ENCODE measurements at regions not wholly inside any gene's neighbourhood (a gene's known extent, or its start where the extent isn't known, plus 50 kb on each side); places are given as distances from the start of the nearest gene placed in this dataset.

DNA sequence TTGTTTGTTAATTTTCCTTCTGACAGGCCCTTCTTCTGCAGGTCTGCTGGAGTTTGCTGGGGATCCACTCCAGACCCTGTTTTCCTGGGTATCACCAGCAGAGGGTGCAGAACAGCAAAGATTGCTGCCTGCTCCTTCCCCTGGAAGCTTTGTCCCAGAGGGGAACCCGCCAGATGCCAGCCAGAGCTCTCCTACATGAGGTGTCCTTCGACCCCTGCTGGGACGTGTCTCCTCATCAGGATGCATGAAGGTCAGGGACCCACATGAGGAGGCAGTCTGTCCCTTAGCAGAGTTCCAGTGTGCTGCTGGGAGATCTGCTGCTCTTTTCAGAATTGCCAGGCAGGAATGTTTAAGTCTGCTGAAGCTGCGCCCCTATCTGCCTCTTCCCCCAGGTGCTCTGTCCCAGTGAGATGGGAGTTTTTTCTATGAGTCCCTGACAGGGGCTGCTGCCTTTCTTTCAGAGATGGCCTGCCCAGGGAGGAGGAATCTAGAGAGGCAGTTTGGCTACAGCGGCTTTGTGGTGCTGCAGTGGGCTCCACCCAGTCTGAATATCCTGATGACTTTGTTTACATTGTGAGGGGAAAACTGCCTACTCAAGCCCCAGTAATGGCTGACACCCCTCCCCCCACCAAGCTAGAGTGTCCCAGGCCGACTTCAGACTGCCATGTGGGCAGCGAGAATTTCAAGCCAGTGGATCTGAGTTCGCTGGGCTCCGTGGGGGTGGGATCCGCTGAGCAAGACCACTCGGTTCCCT lies 772.0 kb upstream of the FAM174A start:
- TF ChIP-seq, protein P1, sequence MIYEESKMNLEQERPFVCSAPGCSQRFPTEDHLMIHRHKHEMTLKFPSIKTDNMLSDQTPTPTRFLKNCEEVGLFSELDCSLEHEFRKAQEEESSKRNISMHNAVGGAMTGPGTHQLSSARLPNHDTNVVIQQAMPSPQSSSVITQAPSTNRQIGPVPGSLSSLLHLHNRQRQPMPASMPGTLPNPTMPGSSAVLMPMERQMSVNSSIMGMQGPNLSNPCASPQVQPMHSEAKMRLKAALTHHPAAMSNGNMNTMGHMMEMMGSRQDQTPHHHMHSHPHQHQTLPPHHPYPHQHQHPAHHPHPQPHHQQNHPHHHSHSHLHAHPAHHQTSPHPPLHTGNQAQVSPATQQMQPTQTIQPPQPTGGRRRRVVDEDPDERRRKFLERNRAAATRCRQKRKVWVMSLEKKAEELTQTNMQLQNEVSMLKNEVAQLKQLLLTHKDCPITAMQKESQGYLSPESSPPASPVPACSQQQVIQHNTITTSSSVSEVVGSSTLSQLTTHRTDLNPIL (CRISPR knock-in tag; IDR thresholded peaks at IDR 0.05; ENCODE audit: low read depth), result no peak
- TF ChIP-seq, protein P2, sequence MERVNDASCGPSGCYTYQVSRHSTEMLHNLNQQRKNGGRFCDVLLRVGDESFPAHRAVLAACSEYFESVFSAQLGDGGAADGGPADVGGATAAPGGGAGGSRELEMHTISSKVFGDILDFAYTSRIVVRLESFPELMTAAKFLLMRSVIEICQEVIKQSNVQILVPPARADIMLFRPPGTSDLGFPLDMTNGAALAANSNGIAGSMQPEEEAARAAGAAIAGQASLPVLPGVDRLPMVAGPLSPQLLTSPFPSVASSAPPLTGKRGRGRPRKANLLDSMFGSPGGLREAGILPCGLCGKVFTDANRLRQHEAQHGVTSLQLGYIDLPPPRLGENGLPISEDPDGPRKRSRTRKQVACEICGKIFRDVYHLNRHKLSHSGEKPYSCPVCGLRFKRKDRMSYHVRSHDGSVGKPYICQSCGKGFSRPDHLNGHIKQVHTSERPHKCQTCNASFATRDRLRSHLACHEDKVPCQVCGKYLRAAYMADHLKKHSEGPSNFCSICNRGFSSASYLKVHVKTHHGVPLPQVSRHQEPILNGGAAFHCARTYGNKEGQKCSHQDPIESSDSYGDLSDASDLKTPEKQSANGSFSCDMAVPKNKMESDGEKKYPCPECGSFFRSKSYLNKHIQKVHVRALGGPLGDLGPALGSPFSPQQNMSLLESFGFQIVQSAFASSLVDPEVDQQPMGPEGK (CRISPR knock-in tag; IDR thresholded peaks at IDR 0.05; ENCODE audit: borderline replicate concordance), result no peak
- no peak for TF ChIP-seq ZNF70 (CRISPR knock-in tag; IDR thresholded peaks at IDR 0.05)
- TF ChIP-seq TOX (CRISPR knock-in tag; IDR thresholded peaks at IDR 0.05; ENCODE audit: borderline replicate concordance), result no peak
- no peak for TF ChIP-seq SNAI2 (CRISPR knock-in tag; IDR thresholded peaks at IDR 0.05)
- no peak for TF ChIP-seq ESRRG (CRISPR knock-in tag; IDR thresholded peaks at IDR 0.05)
- no peak for TF ChIP-seq ARNTL (CRISPR knock-in tag; IDR thresholded peaks at IDR 0.05; ENCODE audit: borderline replicate concordance, low read depth)
- TF ChIP-seq PPARA (CRISPR knock-in tag; IDR thresholded peaks at IDR 0.05; ENCODE audit: borderline replicate concordance), result no peak
- no peak for TF ChIP-seq TCF4 (CRISPR knock-in tag; IDR thresholded peaks at IDR 0.05; ENCODE audit: borderline replicate concordance)
- TF ChIP-seq, protein P3, sequence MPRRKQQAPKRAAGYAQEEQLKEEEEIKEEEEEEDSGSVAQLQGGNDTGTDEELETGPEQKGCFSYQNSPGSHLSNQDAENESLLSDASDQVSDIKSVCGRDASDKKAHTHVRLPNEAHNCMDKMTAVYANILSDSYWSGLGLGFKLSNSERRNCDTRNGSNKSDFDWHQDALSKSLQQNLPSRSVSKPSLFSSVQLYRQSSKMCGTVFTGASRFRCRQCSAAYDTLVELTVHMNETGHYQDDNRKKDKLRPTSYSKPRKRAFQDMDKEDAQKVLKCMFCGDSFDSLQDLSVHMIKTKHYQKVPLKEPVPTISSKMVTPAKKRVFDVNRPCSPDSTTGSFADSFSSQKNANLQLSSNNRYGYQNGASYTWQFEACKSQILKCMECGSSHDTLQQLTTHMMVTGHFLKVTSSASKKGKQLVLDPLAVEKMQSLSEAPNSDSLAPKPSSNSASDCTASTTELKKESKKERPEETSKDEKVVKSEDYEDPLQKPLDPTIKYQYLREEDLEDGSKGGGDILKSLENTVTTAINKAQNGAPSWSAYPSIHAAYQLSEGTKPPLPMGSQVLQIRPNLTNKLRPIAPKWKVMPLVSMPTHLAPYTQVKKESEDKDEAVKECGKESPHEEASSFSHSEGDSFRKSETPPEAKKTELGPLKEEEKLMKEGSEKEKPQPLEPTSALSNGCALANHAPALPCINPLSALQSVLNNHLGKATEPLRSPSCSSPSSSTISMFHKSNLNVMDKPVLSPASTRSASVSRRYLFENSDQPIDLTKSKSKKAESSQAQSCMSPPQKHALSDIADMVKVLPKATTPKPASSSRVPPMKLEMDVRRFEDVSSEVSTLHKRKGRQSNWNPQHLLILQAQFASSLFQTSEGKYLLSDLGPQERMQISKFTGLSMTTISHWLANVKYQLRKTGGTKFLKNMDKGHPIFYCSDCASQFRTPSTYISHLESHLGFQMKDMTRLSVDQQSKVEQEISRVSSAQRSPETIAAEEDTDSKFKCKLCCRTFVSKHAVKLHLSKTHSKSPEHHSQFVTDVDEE (CRISPR knock-in tag; IDR thresholded peaks at IDR 0.05), result no peak
- no peak for TF ChIP-seq CSDC2 (CRISPR knock-in tag; IDR thresholded peaks at IDR 0.05)
- no peak for TF ChIP-seq ZNF8 (CRISPR knock-in tag; IDR thresholded peaks at IDR 0.05)
- TF ChIP-seq GLIS3 (CRISPR knock-in tag; IDR thresholded peaks at IDR 0.05), result no peak

Data from SK-N-SH treated with all-trans-retinoic acid at 6 μM for 48 hours (cell line).